Rectal smooth muscle tissue (tissue), 1 donor: ENCODE measurements at regions not wholly inside any gene's neighbourhood (a gene's known extent, or its start where the extent isn't known, plus 50 kb on each side); places are given as distances from the start of the nearest gene placed in this dataset.

ENCODE experiments used
- H3K27ac ChIP-seq: one replicate; pipeline ENCODE4 v1.7.0; 2013; ENCODE audit warnings: low read depth, low read length, inconsistent platforms
- H3K27me3 ChIP-seq: one replicate; pipeline ENCODE4 v1.7.0; 2013; ENCODE audit warnings: low read length; ENCODE audit not compliant: control insufficient read depth, insufficient read depth
- H3K36me3 ChIP-seq: one replicate; pipeline ENCODE4 v1.7.0; 2013; ENCODE audit warnings: low read length; ENCODE audit not compliant: control insufficient read depth, insufficient read depth
- H3K4me1 ChIP-seq: one replicate; pipeline ENCODE4 v1.7.0; 2013; ENCODE audit warnings: low read length; ENCODE audit not compliant: control insufficient read depth, insufficient read depth
- H3K4me3 ChIP-seq: one replicate; pipeline ENCODE4 v1.7.0; 2013; ENCODE audit warnings: low read length
- H3K9ac ChIP-seq: one replicate; pipeline ENCODE4 v1.7.0; 2013; ENCODE audit warnings: low read length

DNA sequence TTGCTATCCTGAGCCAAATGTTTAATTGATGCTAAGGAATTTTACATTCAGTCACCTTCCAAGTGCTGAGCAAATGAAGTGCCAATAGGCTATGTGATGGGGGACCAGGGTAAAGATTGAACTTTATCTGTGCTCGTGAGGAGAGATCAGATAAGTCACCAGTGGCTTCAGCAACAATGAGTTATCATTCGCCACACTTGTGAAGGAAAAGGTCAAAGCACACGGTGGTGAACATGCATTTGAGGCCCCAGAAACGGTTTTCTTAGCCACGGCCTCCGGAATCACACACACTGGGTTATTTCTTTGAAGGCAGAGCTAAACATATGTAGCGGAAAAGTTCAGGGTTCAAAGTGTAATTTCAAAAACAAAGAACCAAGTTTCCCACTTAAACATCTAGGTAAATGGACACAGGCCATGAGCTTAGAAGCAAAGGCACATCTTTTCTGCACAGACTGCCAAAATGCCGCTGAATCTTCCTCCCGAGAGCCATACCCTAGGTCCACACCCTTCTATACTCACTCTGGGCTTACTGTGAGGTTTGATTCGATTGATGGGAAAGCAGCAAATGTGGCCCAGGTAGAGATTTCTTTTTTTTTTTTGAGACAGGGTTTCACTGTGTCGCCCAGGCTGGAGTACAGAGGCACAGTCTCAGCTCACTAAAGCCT lies 268.5 kb downstream of the SHQ1 start:
- no peak overlapping the region for H3K27ac ChIP-seq
- H3K36me3 ChIP-seq: no peaks in the 10 kb centered on the region
- no peaks in the 10 kb centered on the region for H3K27me3 ChIP-seq
- H3K9ac ChIP-seq: no peak overlapping the region
- H3K4me1 ChIP-seq: no peaks in the 10 kb centered on the region
- no peak overlapping the region for H3K4me3 ChIP-seq

- H3K4me1 ChIP-seq: no peaks in the 10 kb centered on the region
- no peak overlapping the region for H3K27ac ChIP-seq
- no peak overlapping the region for H3K9ac ChIP-seq
- H3K36me3 ChIP-seq: no peaks in the 10 kb centered on the region
- no peaks in the 10 kb centered on the region for H3K27me3 ChIP-seq
- H3K4me3 ChIP-seq: no peak overlapping the region
Observed at GRCh38 chr3:72579191-72579580, 269.1 kb downstream of the SHQ1 start.

DNA sequence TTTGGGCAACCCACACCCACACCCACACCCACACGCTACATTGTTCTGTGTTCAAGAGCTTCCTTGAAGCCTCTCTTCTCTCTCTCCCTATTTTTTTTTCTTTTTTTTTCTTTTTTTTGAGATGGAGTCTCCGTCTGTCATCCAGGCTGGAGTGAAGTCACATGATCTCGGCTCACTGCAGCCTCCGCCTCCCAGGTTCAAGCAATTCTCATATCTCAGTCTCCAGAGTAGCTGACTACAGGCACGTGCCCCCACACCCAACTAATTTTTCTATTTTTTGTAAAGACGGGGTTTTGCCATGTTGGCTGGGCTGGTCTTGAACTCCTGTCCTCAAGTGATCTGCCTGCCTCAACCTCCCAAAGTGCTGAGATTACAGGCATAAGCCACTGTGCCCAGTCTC lies 271.1 kb downstream of the SHQ1 start:
- H3K36me3 ChIP-seq: no peaks in the 10 kb centered on the region
- no peaks in the 10 kb centered on the region for H3K27me3 ChIP-seq
- H3K9ac ChIP-seq: no peak overlapping the region
- H3K27ac ChIP-seq: no peak overlapping the region
- H3K4me1 ChIP-seq: no peaks in the 10 kb centered on the region
- no peak overlapping the region for H3K4me3 ChIP-seq

- no peaks in the 10 kb centered on the region for H3K4me1 ChIP-seq
- no peak overlapping the region for H3K9ac ChIP-seq
- H3K36me3 ChIP-seq: no peaks in the 10 kb centered on the region
Observed at GRCh38 chr3:72576563-72576962, 271.7 kb downstream of the SHQ1 start.

GRCh38 chr3:72574144-72574543 lies 274.1 kb downstream of the SHQ1 start:
- Histone ChIP-seq H3K27ac (no peak overlapping the region), H3K27me3 (no peaks in the 10 kb centered on the region), H3K4me1 (no peaks in the 10 kb centered on the region), H3K4me3 (no peak overlapping the region), H3K36me3 (no peaks in the 10 kb centered on the region), H3K9ac (no peak overlapping the region)

More at GRCh38 chr3:72576563-72576962, 271.7 kb downstream of the SHQ1 start:
- Histone ChIP-seq H3K4me3 (no peak overlapping the region), H3K27ac (no peak overlapping the region), H3K27me3 (no peaks in the 10 kb centered on the region)

DNA sequence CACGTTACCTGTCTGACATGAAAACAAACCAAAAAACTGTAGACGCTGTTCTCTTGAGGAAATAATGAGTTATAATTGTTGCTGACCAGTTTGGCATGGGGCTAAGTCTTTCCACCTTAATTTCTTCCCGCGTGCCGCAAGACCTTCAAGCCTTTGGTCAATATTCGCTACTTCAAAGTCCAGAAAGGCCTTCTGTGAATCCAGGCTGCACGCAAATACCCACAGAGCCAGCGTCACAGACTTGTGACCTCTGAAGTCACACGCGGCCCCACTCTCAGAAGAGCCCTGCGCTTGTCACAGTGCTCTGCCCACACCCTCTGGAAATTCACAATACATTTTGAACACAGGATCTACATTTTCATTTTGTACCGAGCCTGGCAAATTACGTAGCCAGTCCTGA lies 275.2 kb downstream of the SHQ1 start:
- Histone ChIP-seq H3K27ac (no peak overlapping the region), H3K27me3 (no peaks in the 10 kb centered on the region), H3K36me3 (no peaks in the 10 kb centered on the region), H3K9ac (no peak overlapping the region), H3K4me3 (no peak overlapping the region), H3K4me1 (no peaks in the 10 kb centered on the region)

GRCh38 chr3:72572489-72573007 lies 275.7 kb downstream of the SHQ1 start:
- Histone ChIP-seq H3K9ac (no peak overlapping the region), H3K27me3 (no peaks in the 10 kb centered on the region), H3K4me3 (no peak overlapping the region), H3K36me3 (no peaks in the 10 kb centered on the region), H3K27ac (no peak overlapping the region), H3K4me1 (no peaks in the 10 kb centered on the region)

DNA sequence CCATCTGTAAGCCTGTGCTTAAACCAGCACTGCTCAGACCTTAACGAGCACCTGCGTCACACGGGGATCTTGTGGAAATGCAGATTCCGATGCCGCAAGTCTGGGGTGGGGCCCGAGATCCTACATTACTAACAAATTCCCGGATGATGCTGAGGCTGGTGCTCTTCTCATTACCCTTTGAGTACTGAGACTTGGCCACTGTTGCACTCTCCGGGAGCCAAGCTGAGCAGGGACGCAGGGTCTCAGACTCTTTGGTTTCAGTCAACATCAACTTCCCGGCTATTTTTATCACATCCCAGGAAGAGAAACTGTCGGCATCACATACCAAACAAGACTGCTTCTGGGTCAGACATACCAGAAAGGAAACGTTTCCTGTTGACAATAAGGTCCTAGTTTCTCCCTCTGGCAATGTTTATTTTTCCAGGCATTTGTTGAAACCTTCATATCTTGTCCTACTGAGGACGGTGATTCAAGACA lies 276.6 kb downstream of the SHQ1 start:
- Histone ChIP-seq H3K27ac (no peak overlapping the region), H3K4me1 (no peaks in the 10 kb centered on the region), H3K9ac (no peak overlapping the region), H3K36me3 (no peaks in the 10 kb centered on the region), H3K4me3 (no peak overlapping the region), H3K27me3 (no peaks in the 10 kb centered on the region)

DNA sequence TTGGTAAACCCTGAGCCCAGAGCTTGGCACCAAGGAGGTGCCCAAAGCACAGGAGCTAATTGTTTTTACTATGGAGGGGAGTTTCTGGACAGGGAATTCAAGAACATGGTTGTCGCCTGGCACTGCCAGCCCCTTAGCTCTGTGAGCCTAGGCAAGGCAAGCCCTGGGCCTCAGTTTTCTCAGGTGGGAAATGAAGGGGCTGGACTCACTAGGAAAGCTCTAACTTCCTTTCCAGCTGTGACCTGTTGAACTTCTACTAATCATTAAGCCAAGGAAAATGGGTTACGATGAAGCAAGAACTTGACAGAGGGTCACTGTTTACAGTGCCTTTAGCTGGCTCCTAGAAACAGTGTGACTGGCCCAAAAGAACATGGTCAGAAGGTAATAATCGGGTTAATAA lies 277.2 kb downstream of the SHQ1 start:
- Histone ChIP-seq H3K27me3 (no peaks in the 10 kb centered on the region), H3K4me1 (no peaks in the 10 kb centered on the region), H3K36me3 (no peaks in the 10 kb centered on the region), H3K27ac (no peak overlapping the region), H3K4me3 (no peak overlapping the region), H3K9ac (no peak overlapping the region)

GRCh38 chr3:72569754-72570440 lies 278.3 kb downstream of the SHQ1 start:
- H3K9ac ChIP-seq: no peak overlapping the region
- no peaks in the 10 kb centered on the region for H3K36me3 ChIP-seq
- H3K4me3 ChIP-seq: no peak overlapping the region
- no peaks in the 10 kb centered on the region for H3K27me3 ChIP-seq
- H3K4me1 ChIP-seq: no peaks in the 10 kb centered on the region
- no peak overlapping the region for H3K27ac ChIP-seq

DNA sequence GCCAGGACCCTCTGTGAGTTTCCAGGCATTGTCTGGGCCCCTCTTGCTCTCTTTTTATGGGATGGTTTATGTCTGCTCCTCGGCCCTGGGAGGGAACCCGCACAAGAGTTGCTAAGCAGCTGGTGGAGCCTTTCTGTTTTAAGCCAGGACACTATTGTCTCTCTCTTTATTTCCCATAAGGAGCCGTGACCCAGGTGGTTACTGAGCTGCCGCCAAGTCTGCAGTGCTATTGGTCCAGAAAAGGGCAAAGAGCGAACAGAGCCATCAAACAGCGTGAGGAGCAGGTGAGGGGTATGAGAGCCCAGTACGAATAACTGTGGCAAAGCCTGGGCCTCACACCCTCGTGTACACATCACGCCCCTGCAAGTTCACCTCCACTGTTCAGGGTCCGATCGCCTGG lies 280.2 kb downstream of the SHQ1 start:
- H3K27ac ChIP-seq: no peak overlapping the region
- no peaks in the 10 kb centered on the region for H3K27me3 ChIP-seq
- H3K36me3 ChIP-seq: no peaks in the 10 kb centered on the region
- no peak overlapping the region for H3K9ac ChIP-seq
- H3K4me3 ChIP-seq: no peak overlapping the region
- no peaks in the 10 kb centered on the region for H3K4me1 ChIP-seq

GRCh38 chr3:72567474-72567873 lies 280.8 kb downstream of the SHQ1 start:
- Histone ChIP-seq H3K4me1 (no peaks in the 10 kb centered on the region), H3K4me3 (no peak overlapping the region), H3K27ac (no peak overlapping the region), H3K9ac (no peak overlapping the region), H3K27me3 (no peaks in the 10 kb centered on the region), H3K36me3 (no peaks in the 10 kb centered on the region)

- H3K27me3 ChIP-seq: no peaks in the 10 kb centered on the region
- H3K4me3 ChIP-seq: no peak overlapping the region
- no peaks in the 10 kb centered on the region for H3K4me1 ChIP-seq
- H3K36me3 ChIP-seq: no peaks in the 10 kb centered on the region
- no peak overlapping the region for H3K27ac ChIP-seq
- no peak overlapping the region for H3K9ac ChIP-seq
Observed at GRCh38 chr3:72565593-72565992, 282.7 kb downstream of the SHQ1 start.
